ENCODE measurements at regions not wholly inside any gene's neighbourhood (a gene's known extent, or its start where the extent isn't known, plus 50 kb on each side); places are given as distances from the start of the nearest gene placed in this dataset.

GRCh38 chr17:69900829-69901228 is 174.2 kb upstream of the KCNJ16 start:
- no peak for TF ChIP-seq CTCF (IDR thresholded peaks at IDR 0.05)
- Mint-ChIP-seq H3K4me1 (ENCODE audit: unreplicated experiment) (peaks cover 18% of the 10 kb centered on the region), H3K27ac (ENCODE audit: unreplicated experiment) (no peak overlapping the region), H3K36me3 (ENCODE audit: unreplicated experiment) (no peaks in the 10 kb centered on the region), H3K4me3 (ENCODE audit: unreplicated experiment) (no peak overlapping the region), H3K27me3 (ENCODE audit: unreplicated experiment) (peaks cover 4% of the 10 kb centered on the region), H3K9me3 (ENCODE audit: unreplicated experiment) (no peaks in the 10 kb centered on the region)
- DNase-seq (ENCODE audit: extremely low spot score, unreplicated experiment) = no peak

- Mint-ChIP-seq H3K36me3 (ENCODE audit: unreplicated experiment) (no peaks in the 10 kb centered on the region), H3K27ac (ENCODE audit: unreplicated experiment) (no peak overlapping the region), H3K4me3 (ENCODE audit: unreplicated experiment) (no peak overlapping the region), H3K9me3 (ENCODE audit: unreplicated experiment) (no peaks in the 10 kb centered on the region), H3K4me1 (ENCODE audit: unreplicated experiment) (peaks cover 5% of the 10 kb centered on the region), H3K27me3 (ENCODE audit: unreplicated experiment) (peaks cover 24% of the 10 kb centered on the region)
- no peak for DNase-seq (ENCODE audit: extremely low spot score, unreplicated experiment)
- no peak for TF ChIP-seq CTCF (IDR thresholded peaks at IDR 0.05)
Measured at GRCh38 chr17:69906306-69906705, 168.7 kb upstream of the KCNJ16 start.

- Mint-ChIP-seq H3K4me1 (ENCODE audit: unreplicated experiment) (peaks cover 5% of the 10 kb centered on the region), H3K27me3 (ENCODE audit: unreplicated experiment) (peaks cover 23% of the 10 kb centered on the region), H3K27ac (ENCODE audit: unreplicated experiment) (no peak overlapping the region), H3K36me3 (ENCODE audit: unreplicated experiment) (no peaks in the 10 kb centered on the region), H3K9me3 (ENCODE audit: unreplicated experiment) (no peaks in the 10 kb centered on the region), H3K4me3 (ENCODE audit: unreplicated experiment) (no peak overlapping the region)
- no peak for DNase-seq (ENCODE audit: extremely low spot score, unreplicated experiment)
- no peak for TF ChIP-seq CTCF (IDR thresholded peaks at IDR 0.05)
Measured at GRCh38 chr17:69907132-69907847, 167.7 kb upstream of the KCNJ16 start.

GRCh38 chr17:69908626-69909368 is 166.2 kb upstream of the KCNJ16 start:
- H3K27ac Mint-ChIP-seq (ENCODE audit: unreplicated experiment) = no peak overlapping the region

More at GRCh38 chr17:69908626-69909368, 166.2 kb upstream of the KCNJ16 start:
- Mint-ChIP-seq H3K36me3 (ENCODE audit: unreplicated experiment) (no peaks in the 10 kb centered on the region), H3K4me1 (ENCODE audit: unreplicated experiment) (peaks cover 5% of the 10 kb centered on the region), H3K9me3 (ENCODE audit: unreplicated experiment) (no peaks in the 10 kb centered on the region), H3K27me3 (ENCODE audit: unreplicated experiment) (peaks cover 23% of the 10 kb centered on the region), H3K4me3 (ENCODE audit: unreplicated experiment) (no peak overlapping the region)
- no peak for TF ChIP-seq CTCF (IDR thresholded peaks at IDR 0.05)
- DNase-seq (ENCODE audit: extremely low spot score, unreplicated experiment) = no peak

Measured in osteocyte (in vitro differentiated cells).